Ectodermal cell (in vitro differentiated cells): ENCODE measurements at regions not wholly inside any gene's neighbourhood (a gene's known extent, or its start where the extent isn't known, plus 50 kb on each side); places are given as distances from the start of the nearest gene placed in this dataset.
"Not testable (repeated sequence)": the region's sequence is repeated elsewhere in the genome, so short reads cannot be mapped to it uniquely, and the experiment has no call there.

Source experiments
- H3K27ac ChIP-seq: 2 replicates; pipeline ENCODE4 v1.7.0; 2013; ENCODE audit warnings: mild to moderate bottlenecking, low read depth, low read length; ENCODE audit not compliant: insufficient read depth, poor library complexity, severe bottlenecking
- H3K27me3 ChIP-seq: 2 replicates; pipeline ENCODE4 v1.7.0; 2013; ENCODE audit warnings: mild to moderate bottlenecking, low read length; ENCODE audit not compliant: insufficient read depth, control insufficient read depth, poor library complexity, severe bottlenecking
- H3K36me3 ChIP-seq: one replicate; pipeline ENCODE4 v1.7.0; 2013; ENCODE audit warnings: low read length; ENCODE audit not compliant: control insufficient read depth, insufficient read depth
- H3K4me1 ChIP-seq: one replicate; pipeline ENCODE4 v1.7.0; 2013; ENCODE audit warnings: low read length; ENCODE audit not compliant: control insufficient read depth, insufficient read depth
- H3K4me3 ChIP-seq: 2 replicates; pipeline ENCODE4 v1.7.0; 2013; ENCODE audit warnings: low read depth, low read length, control low read depth; ENCODE audit not compliant: insufficient read depth
- H3K9me3 ChIP-seq: 2 replicates; pipeline ENCODE4 v1.7.0; 2013; ENCODE audit warnings: mild to moderate bottlenecking, low read length, moderate library complexity; ENCODE audit not compliant: control insufficient read depth
- WGBS, 2 experiments: methylation state at CpG; one replicate each; pipeline ENCODE4 v1.1.7; 2013; ENCODE audit warnings: missing lambda C conversion rate in 2 of 2; 5-methylcytosine and 5-hydroxymethylcytosine counted together

GRCh38 chr6:141906569-141907080, 226.1 kb upstream of the GJE1 start:
- no peak overlapping the region for H3K27ac ChIP-seq
- no peaks in the 10 kb centered on the region for H3K36me3 ChIP-seq
- H3K27me3 ChIP-seq = no peaks in the 10 kb centered on the region
- H3K4me3 ChIP-seq = no peak overlapping the region
- H3K4me1 ChIP-seq = no peaks in the 10 kb centered on the region
- no peaks in the 10 kb centered on the region for H3K9me3 ChIP-seq

GRCh38 chr6:141890661-141891060, 242.1 kb upstream of the GJE1 start:
- 91% methylated on average over 2 of the region's 2 CpGs for WGBS, 2 experiments
- Histone ChIP-seq H3K4me3 (no peak overlapping the region), H3K9me3 (peaks cover 3% of the 10 kb centered on the region), H3K27ac (no peak overlapping the region), H3K4me1 (no peaks in the 10 kb centered on the region), H3K36me3 (no peaks in the 10 kb centered on the region), H3K27me3 (no peaks in the 10 kb centered on the region)

GRCh38 chr6:141884850-141885249, 247.9 kb upstream of the GJE1 start:
- no peak overlapping the region for H3K27ac ChIP-seq
- 100% methylated on average over 1 to 2 of the region's 2 CpGs for WGBS, 2 experiments
- no peak overlapping the region for H3K4me3 ChIP-seq
- H3K9me3 ChIP-seq = peaks cover 3% of the 10 kb centered on the region
- no peaks in the 10 kb centered on the region for H3K36me3 ChIP-seq
- H3K4me1 ChIP-seq = no peaks in the 10 kb centered on the region
- H3K27me3 ChIP-seq = no peaks in the 10 kb centered on the region

GRCh38 chr6:141878686-141879085, 254.0 kb upstream of the GJE1 start:
- Histone ChIP-seq H3K9me3 (no peaks in the 10 kb centered on the region), H3K36me3 (no peaks in the 10 kb centered on the region), H3K27me3 (no peaks in the 10 kb centered on the region), H3K27ac (no peak overlapping the region), H3K4me3 (no peak overlapping the region), H3K4me1 (no peaks in the 10 kb centered on the region)

GRCh38 chr6:141877275-141877983, 255.3 kb upstream of the GJE1 start:
- H3K27ac ChIP-seq = no peak overlapping the region
- H3K4me1 ChIP-seq = no peaks in the 10 kb centered on the region
- H3K36me3 ChIP-seq = no peaks in the 10 kb centered on the region
- H3K27me3 ChIP-seq = no peaks in the 10 kb centered on the region
- H3K4me3 ChIP-seq = no peak overlapping the region
- 90 to 95% methylated on average over 2 of the region's 2 CpGs for WGBS, 2 experiments
- no peaks in the 10 kb centered on the region for H3K9me3 ChIP-seq

GRCh38 chr6:141874930-141875602, 257.7 kb upstream of the GJE1 start:
- Histone ChIP-seq H3K4me3 (no peak overlapping the region), H3K27me3 (no peaks in the 10 kb centered on the region), H3K27ac (no peak overlapping the region), H3K4me1 (no peaks in the 10 kb centered on the region), H3K36me3 (no peaks in the 10 kb centered on the region), H3K9me3 (no peaks in the 10 kb centered on the region)
- 92 to 95% methylated on average over 6 of the region's 6 CpGs for WGBS, 2 experiments

- WGBS, 2 experiments = 100% methylated on average over 1 of the region's 2 CpGs; no CpG with 5 or more reads in 1 of the 2 experiments
- not testable (repeated sequence) for H3K27me3 ChIP-seq, H3K4me1 ChIP-seq, H3K9me3 ChIP-seq, H3K27ac ChIP-seq, H3K4me3 ChIP-seq, H3K36me3 ChIP-seq
Measured at GRCh38 chr6:141869509-141869908, 263.2 kb upstream of the GJE1 start.

- H3K27me3 ChIP-seq = no peaks in the 10 kb centered on the region
- no peak overlapping the region for H3K4me3 ChIP-seq
- H3K9me3 ChIP-seq = no peaks in the 10 kb centered on the region
- H3K4me1 ChIP-seq = no peaks in the 10 kb centered on the region
- no peaks in the 10 kb centered on the region for H3K36me3 ChIP-seq
- no peak overlapping the region for H3K27ac ChIP-seq
- 90 to 98% methylated on average over 3 to 6 of the region's 6 CpGs for WGBS, 2 experiments
Measured at GRCh38 chr6:141867767-141868166, 265.0 kb upstream of the GJE1 start.

- H3K27ac ChIP-seq = no peak overlapping the region
- H3K4me1 ChIP-seq = no peaks in the 10 kb centered on the region
- H3K36me3 ChIP-seq = no peaks in the 10 kb centered on the region
- H3K9me3 ChIP-seq = no peaks in the 10 kb centered on the region
- no peaks in the 10 kb centered on the region for H3K27me3 ChIP-seq
- no peak overlapping the region for H3K4me3 ChIP-seq
- 78 to 84% methylated on average over 1 to 2 of the region's 2 CpGs for WGBS, 2 experiments
Measured at GRCh38 chr6:141866731-141867497, 265.8 kb upstream of the GJE1 start.

- Histone ChIP-seq H3K4me3 (no peak overlapping the region), H3K4me1 (no peaks in the 10 kb centered on the region), H3K27me3 (no peaks in the 10 kb centered on the region), H3K9me3 (no peaks in the 10 kb centered on the region), H3K36me3 (no peaks in the 10 kb centered on the region), H3K27ac (no peak overlapping the region)
- WGBS, 2 experiments = 87 to 90% methylated on average over 3 of the region's 3 CpGs
Measured at GRCh38 chr6:141851063-141851462, 281.7 kb upstream of the GJE1 start.
